GM19035 (cell line): ENCODE measurements at regions not wholly inside any gene's neighbourhood (a gene's known extent, or its start where the extent isn't known, plus 50 kb on each side); places are given as distances from the start of the nearest gene placed in this dataset.

Experiments used
- ATAC-seq: cut with Tn5 transposase; IDR thresholded peaks from one replicate; pipeline ENCODE4 v1.9.1; 2021; ENCODE audit not compliant: unreplicated experiment

- no peak for ATAC-seq
These were observed 228.6 kb upstream of the ARRDC4 start for GRCh38 chr15:97731859-97732258.

DNA sequence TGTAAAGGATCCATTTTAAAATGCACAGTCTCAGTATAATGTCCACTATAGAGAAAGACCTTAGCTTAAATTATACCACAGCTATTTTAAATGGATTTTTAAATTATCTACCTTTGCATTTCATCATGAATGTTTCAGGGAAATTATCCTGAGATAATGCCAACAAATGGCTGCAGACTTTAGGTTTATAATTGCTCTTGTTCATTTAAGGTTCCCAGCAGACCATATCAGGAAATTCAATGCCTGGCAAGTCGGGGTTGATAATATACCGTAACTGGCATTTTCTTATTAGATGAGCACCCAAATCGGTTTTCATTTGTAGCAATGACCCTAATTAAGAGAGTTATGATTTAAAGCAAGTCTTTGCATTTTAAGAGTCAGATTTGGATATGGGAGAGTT, 227.1 kb upstream of the ARRDC4 start:
- no peak for ATAC-seq

DNA sequence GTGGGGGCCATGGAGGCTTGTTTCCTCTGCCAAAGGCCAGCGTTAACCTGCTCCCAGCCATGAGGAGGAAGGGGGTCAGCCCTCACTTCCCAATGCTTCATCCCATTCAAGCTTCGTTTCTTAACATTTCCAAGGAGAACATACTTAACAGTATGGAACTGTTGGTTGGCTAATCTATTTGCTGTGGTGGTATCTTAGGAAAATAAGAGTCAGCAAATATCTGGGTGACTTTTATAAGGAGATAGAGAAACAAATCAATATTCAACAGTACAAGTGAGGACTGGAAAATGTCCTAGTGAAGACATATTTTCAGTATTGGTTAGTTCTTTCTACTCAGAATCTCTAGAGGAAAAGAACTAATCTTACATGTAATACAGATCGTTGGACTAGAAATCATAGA, 223.8 kb upstream of the ARRDC4 start:
- no peak for ATAC-seq

- ATAC-seq: peak; percentile 87
These were observed 214.9 kb upstream of the ARRDC4 start for GRCh38 chr15:97745481-97746071.

GRCh38 chr15:97747342-97747741, 213.2 kb upstream of the ARRDC4 start:
- no peak for ATAC-seq

DNA sequence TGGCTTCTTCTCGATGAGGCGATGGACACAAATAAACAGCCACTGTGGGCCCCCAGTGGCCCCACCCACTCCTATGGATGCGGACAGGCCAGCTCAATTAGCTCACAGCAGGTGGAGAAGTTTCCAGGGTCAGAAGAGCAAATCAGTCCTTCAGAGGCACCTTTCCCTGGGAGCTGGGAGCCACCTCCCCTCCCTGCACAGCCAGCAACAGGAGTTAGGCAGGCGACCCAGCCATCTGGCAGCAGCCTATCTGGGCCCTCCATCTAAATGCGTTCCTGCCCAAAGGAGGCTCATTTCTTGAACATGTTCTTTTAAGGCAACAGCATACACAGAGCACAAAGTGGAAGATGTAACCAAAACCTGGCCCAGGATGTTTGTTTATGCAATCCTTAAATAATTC, 211.9 kb upstream of the ARRDC4 start:
- ATAC-seq: no peak

- no peak for ATAC-seq
These were observed 210.4 kb upstream of the ARRDC4 start for GRCh38 chr15:97750060-97750459.

DNA sequence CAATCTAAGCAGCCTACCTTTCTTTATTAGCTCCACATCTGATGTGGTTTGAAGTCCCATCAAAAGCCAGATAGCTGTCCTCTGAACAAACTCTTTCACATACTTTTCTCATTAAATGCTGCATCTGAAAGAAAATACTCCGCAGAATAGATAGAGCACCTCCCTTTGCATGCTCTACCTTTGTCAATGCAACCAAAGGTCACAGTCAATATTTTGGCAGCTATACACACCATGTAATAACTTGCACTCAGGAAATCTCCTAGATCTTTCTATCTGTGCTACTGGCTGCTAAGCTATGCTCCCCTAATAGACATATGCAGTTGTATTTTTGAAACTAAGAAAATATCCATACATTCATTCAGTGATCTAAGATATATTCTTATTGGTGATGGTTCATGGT, 204.8 kb upstream of the ARRDC4 start:
- no peak for ATAC-seq

GRCh38 chr15:97759363-97759762, 201.1 kb upstream of the ARRDC4 start:
- no peak for ATAC-seq

- no peak for ATAC-seq
These were observed 199.4 kb upstream of the ARRDC4 start for GRCh38 chr15:97761110-97761509.

- no peak for ATAC-seq
These were observed 177.3 kb upstream of the ARRDC4 start for GRCh38 chr15:97783240-97783639.

GRCh38 chr15:97786741-97787140, 173.8 kb upstream of the ARRDC4 start:
- no peak for ATAC-seq

- no peak for ATAC-seq
These were observed 170.3 kb upstream of the ARRDC4 start for GRCh38 chr15:97790180-97790579.

DNA sequence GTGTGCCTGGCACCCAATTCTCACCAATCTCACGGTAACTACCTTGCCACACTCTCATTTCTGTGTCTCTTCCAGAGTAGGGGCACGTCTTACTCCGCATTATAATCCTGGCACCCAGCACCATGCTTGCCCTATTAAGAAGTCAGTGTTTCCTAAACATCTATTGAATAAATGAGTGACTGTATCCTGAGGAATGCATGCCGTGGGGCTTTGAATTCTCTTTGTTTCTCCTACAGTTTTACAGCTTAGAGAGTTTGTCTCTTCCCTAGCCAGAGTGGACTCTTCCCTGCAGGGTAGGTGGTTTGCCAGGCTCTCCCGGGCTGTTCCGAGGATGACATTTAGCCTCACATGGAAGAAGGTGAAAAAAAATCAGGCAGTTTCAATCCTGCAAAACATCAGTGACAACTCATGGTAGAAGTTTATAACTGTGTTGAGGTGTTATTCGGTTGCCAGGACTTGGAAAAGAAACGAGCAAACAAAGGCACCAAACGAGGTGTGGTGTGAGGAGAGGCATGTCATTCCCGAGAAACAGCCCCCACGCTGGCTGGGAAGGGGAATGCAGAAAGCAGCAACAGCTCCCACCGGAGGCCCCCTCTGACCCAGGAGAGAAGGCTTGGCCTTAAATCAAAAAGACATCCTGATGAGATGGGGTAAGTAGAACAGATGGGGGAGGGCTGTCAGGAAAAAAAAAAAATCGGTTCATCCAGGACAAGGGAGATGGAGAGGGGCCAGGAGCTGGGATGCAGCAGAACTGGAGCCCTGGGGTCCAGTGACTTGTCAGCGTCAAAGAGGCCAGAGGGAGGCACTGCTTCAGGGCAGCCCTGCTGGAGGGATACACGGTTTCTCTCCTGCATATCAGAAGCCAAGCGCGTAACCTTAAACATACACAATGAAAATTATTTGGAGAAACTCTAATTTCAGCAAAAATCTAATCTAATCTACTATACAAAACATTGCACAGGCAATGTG, 168.4 kb upstream of the ARRDC4 start:
- ATAC-seq: no peak

DNA sequence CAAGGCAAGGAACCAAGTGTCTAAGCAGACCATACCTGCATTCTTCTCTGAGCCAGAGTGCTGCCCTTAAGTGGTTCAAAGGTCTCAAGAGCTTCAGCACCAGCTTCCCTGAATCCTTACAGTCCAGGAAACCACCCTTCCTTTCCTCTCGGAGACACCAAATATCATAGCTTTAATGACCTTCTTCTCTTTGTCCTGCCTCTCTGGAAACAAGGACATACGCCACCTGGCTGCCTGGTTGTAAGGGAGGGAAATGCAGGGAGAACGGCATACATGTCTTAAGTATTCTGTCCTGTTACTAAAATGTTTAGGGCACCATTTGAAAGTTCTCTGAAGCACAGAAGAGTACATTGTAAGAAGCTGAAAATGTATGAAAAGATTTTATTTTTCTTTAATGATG, 155.6 kb upstream of the ARRDC4 start:
- ATAC-seq: no peak

- ATAC-seq: no peak
These were observed 153.7 kb upstream of the ARRDC4 start for GRCh38 chr15:97806766-97807165.

DNA sequence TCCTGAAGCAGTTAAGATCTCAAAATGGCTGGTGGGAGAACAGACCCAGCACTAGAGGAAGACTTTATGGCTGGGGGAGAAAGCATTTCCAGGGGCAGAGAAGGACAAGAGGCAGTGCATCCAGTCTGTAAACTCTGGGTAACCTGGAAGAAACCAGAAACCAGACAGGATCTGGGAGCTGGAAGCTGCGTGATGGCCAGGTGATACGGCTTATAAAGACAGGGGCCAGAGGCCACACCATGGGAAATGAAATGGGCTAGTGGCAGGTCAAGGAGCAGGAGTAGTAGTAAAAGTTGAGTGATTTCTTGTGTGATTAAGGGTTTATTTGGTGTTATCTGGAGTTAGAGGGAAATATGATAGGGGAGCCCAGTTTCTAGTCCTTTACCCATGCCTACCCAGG, 144.7 kb upstream of the ARRDC4 start:
- no peak for ATAC-seq

DNA sequence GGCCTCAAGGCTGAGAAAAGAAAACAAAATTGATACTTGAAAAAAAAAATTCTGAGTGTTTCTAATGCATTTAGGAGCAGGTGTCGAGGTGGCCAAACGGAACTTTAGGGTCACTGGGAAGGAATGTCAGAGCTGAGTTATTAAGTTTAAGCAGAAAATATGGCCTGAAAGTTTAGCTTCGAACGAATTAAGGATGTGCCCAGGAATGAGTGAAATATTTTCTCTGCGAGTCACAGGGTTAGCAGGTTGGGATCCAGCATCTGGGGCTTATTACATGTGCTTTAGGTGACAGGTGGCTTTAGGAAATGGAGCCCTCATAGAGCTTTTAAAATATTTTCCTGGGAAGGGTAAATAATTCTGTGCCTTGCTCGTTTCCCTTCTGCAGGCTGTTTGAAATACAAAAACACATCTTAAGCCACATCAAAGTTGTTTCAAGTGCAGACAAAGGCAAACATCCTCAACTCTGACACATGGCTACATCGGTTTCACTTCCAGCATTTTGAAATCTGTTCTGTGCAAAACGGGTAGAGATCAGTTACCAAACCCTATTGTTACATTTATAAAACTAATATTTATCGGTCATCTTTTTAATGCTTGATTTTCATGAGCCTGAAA, 143.1 kb upstream of the ARRDC4 start:
- ATAC-seq: no peak

GRCh38 chr15:97836003-97836402, 124.5 kb upstream of the ARRDC4 start:
- no peak for ATAC-seq

DNA sequence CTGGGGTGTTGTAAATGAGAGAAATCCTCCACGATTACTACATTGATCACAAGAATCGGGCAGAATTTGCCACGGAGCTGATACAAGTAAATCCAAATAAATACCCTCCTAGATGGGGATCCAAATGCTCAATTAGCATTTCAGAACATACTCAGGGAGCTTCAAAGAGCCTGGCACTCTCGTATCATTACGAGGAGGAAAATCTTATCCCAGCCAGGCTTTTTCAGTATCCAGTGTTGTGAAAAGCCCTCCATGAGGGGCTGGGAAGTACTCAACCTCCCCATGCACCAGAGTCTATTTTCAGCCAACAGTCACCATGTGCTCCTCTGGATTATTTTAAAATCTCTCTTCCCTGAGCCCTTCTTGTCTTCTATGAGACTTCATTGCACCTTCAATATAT, 122.6 kb upstream of the ARRDC4 start:
- no peak for ATAC-seq

GRCh38 chr15:97838606-97839210, 121.8 kb upstream of the ARRDC4 start:
- no peak for ATAC-seq

DNA sequence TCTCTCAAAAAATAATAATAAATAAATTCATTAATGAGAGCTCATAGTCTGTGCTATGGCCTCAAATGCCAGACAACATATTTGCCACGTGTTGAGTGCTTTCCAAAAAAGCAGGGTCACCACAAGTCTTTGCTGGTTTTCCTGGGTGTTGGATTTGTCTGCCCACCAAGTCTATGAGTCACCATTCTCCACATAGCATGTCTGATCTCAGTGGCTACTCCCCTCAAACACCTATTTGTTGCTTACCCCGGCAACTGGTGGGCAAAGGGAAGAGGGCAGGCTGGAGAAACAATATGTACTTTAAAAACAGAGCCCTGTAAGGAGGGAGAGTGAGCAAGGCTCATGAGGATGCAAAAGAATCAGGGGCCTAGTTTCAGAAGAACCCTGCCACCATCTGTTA, 120.0 kb upstream of the ARRDC4 start:
- no peak for ATAC-seq
